HEK293 (cell line): ENCODE measurements at regions not wholly inside any gene's neighbourhood (a gene's known extent, or its start where the extent isn't known, plus 50 kb on each side); places are given as distances from the start of the nearest gene placed in this dataset.

Experiments
- MEIS1 ChIP-seq: sonication (generic); formaldehyde crosslinking; IDR thresholded peaks from 2 replicates; pipeline ENCODE4 v1.8.1; 2022; ENCODE audit warnings: missing genetic modification reagents, mild to moderate bottlenecking, borderline replicate concordance
- PRDM10 ChIP-seq: fragments of 450-650 bp; formaldehyde crosslinking; IDR thresholded peaks from 2 replicates; pipeline ENCODE4 v1.5.1; 2016; ENCODE audit warnings: missing biosample characterization, missing genetic modification characterization
- RBAK ChIP-seq: fragments of 450-650 bp; formaldehyde crosslinking; IDR thresholded peaks from 2 replicates; pipeline ENCODE4 v1.5.1; 2016; ENCODE audit warnings: missing biosample characterization, missing genetic modification characterization
- REST ChIP-seq: fragments of 450-650 bp; formaldehyde crosslinking; IDR thresholded peaks from 2 replicates; pipeline ENCODE4 v1.5.1; 2016; ENCODE audit warnings: missing biosample characterization, missing genetic modification characterization
- SCRT1 ChIP-seq: fragments of 450-650 bp; formaldehyde crosslinking; IDR thresholded peaks from 2 replicates; pipeline ENCODE4 v1.5.1; 2016; ENCODE audit warnings: missing biosample characterization, missing genetic modification characterization, borderline replicate concordance
- ZBTB1 ChIP-seq: fragments of 450-650 bp; formaldehyde crosslinking; IDR thresholded peaks from 2 replicates; pipeline ENCODE4 v1.5.1; 2016; ENCODE audit warnings: missing biosample characterization, missing genetic modification characterization
- ZBTB21 ChIP-seq: fragments of 450-650 bp; formaldehyde crosslinking; IDR thresholded peaks from 2 replicates; pipeline ENCODE4 v1.5.1; 2017; ENCODE audit warnings: missing biosample characterization, missing genetic modification characterization
- ZBTB26 ChIP-seq: fragments of 450-650 bp; formaldehyde crosslinking; optimal IDR thresholded peaks from 2 replicates; pipeline ENCODE3; 2016; ENCODE audit warnings: missing biosample characterization, mild to moderate bottlenecking, missing genetic modification characterization
- ZFP37 ChIP-seq: fragments of 450-650 bp; formaldehyde crosslinking; IDR thresholded peaks from 2 replicates; pipeline ENCODE4 v1.5.1; 2016; ENCODE audit warnings: missing biosample characterization, missing genetic modification characterization
- ZNF112 ChIP-seq: fragments of 450-650 bp; formaldehyde crosslinking; IDR thresholded peaks from 2 replicates; pipeline ENCODE4 v1.5.0; 2017; ENCODE audit warnings: missing biosample characterization, missing genetic modification characterization
- ZNF121 ChIP-seq: fragments of 450-650 bp; formaldehyde crosslinking; IDR thresholded peaks from 2 replicates; pipeline ENCODE4 v1.5.1; 2016; ENCODE audit warnings: missing biosample characterization, missing genetic modification characterization
- ZNF157 ChIP-seq: fragments of 450-650 bp; formaldehyde crosslinking; IDR thresholded peaks from 2 replicates; pipeline ENCODE4 v1.5.1; 2016; ENCODE audit warnings: missing biosample characterization, missing genetic modification characterization
- ZNF18 ChIP-seq: fragments of 450-650 bp; formaldehyde crosslinking; IDR thresholded peaks from 2 replicates; pipeline ENCODE4 v1.5.1; 2016; ENCODE audit warnings: missing biosample characterization, missing genetic modification characterization
- ZNF19 ChIP-seq: fragments of 450-650 bp; formaldehyde crosslinking; IDR thresholded peaks from 2 replicates; pipeline ENCODE4; 2016; ENCODE audit warnings: missing biosample characterization, missing genetic modification characterization, low read depth
- ZNF221 ChIP-seq: fragments of 450-650 bp; formaldehyde crosslinking; IDR thresholded peaks from 2 replicates; pipeline ENCODE4 v1.5.1; 2017; ENCODE audit warnings: missing biosample characterization, missing genetic modification characterization, borderline replicate concordance
- ZNF223 ChIP-seq: fragments of 450-650 bp; formaldehyde crosslinking; IDR thresholded peaks from 2 replicates; pipeline ENCODE4 v1.5.1; 2016; ENCODE audit warnings: missing biosample characterization, missing genetic modification characterization
- ZNF248 ChIP-seq: fragments of 450-650 bp; formaldehyde crosslinking; IDR thresholded peaks from 2 replicates; pipeline ENCODE4 v1.5.1; 2017; ENCODE audit warnings: missing biosample characterization, missing genetic modification characterization
- ZNF280C ChIP-seq: fragments of 450-650 bp; formaldehyde crosslinking; IDR thresholded peaks from 2 replicates; pipeline ENCODE4 v1.5.1; 2016; ENCODE audit warnings: missing biosample characterization, missing genetic modification characterization
- ZNF350 ChIP-seq: fragments of 450-650 bp; formaldehyde crosslinking; IDR thresholded peaks from 2 replicates; pipeline ENCODE4 v1.5.0; 2017; ENCODE audit warnings: missing biosample characterization, mild to moderate bottlenecking, missing genetic modification characterization
- ZNF366 ChIP-seq: fragments of 450-650 bp; formaldehyde crosslinking; conservative IDR thresholded peaks from 2 replicates; pipeline ENCODE4 v1.5.1; 2016; ENCODE audit warnings: missing biosample characterization, missing genetic modification characterization
- ZNF423 ChIP-seq: fragments of 450-650 bp; formaldehyde crosslinking; IDR thresholded peaks from 2 replicates; pipeline ENCODE4 v1.5.1; 2016; ENCODE audit warnings: missing biosample characterization, missing genetic modification characterization
- ZNF521 ChIP-seq: fragments of 450-650 bp; formaldehyde crosslinking; IDR thresholded peaks from 2 replicates; pipeline ENCODE4 v1.5.1; 2017; ENCODE audit warnings: missing biosample characterization, mild to moderate bottlenecking, missing genetic modification characterization
- ZNF558 ChIP-seq: fragments of 450-650 bp; formaldehyde crosslinking; IDR thresholded peaks from 2 replicates; pipeline ENCODE4 v1.5.1; 2016; ENCODE audit warnings: missing biosample characterization, missing genetic modification characterization
- ZNF600 ChIP-seq: fragments of 450-650 bp; formaldehyde crosslinking; IDR thresholded peaks from 2 replicates; pipeline ENCODE4 v1.5.1; 2016; ENCODE audit warnings: missing biosample characterization, missing genetic modification characterization
- ZNF610 ChIP-seq: fragments of 450-650 bp; formaldehyde crosslinking; IDR thresholded peaks from 2 replicates; pipeline ENCODE4 v1.5.1; 2016; ENCODE audit warnings: missing biosample characterization, missing genetic modification characterization, borderline replicate concordance
- ZNF704 ChIP-seq: fragments of 450-650 bp; formaldehyde crosslinking; IDR thresholded peaks from 2 replicates; pipeline ENCODE4 v1.5.1; 2016; ENCODE audit warnings: missing biosample characterization, missing genetic modification characterization

- TF ChIP-seq ZBTB26 (tag by site-specific recombination) (no peak), ZNF18 (tag by site-specific recombination) (no peak), SCRT1 (tag by site-specific recombination) (no peak), REST (tag by site-specific recombination) (peak; percentile 75; the same call in 1 of the 2 replicates), ZNF423 (tag by site-specific recombination) (no peak), ZBTB21 (tag by site-specific recombination) (peak; percentile 51; the same call in 1 of the 2 replicates), RBAK (tag by site-specific recombination) (no peak), ZFP37 (tag by site-specific recombination) (0 out of 2 replicates have a peak, but pooled peaks have one; percentile 38), MEIS1 (CRISPR knock-in tag) (no peak), PRDM10 (tag by site-specific recombination) (no peak), ZNF19 (tag by site-specific recombination) (0 out of 2 replicates have a peak, but pooled peaks have one; percentile 67), ZNF350 (no peak), ZNF600 (no peak), ZNF223 (tag by site-specific recombination) (no peak), ZNF248 (no peak), ZNF558 (tag by site-specific recombination) (peak; percentile 71; the same call in 1 of the 2 replicates), ZNF521 (tag by site-specific recombination) (no peak), ZNF280C (tag by site-specific recombination) (no peak), ZNF704 (tag by site-specific recombination) (no peak), ZNF610 (tag by site-specific recombination) (no peak), ZNF221 (tag by site-specific recombination) (no peak), ZNF112 (tag by site-specific recombination) (no peak), ZNF366 (0 out of 2 replicates have a peak, but pooled peaks have one; percentile 22), ZBTB1 (tag by site-specific recombination) (no peak), ZNF157 (tag by site-specific recombination) (no peak), ZNF121 (tag by site-specific recombination) (peak; percentile 49; the same call in 1 of the 2 replicates)
Observed at GRCh38 chr6:125367036-125367782, 65.4 kb upstream of the HDDC2 start (continued).
